ENCODE measurements at regions not wholly inside any gene's neighbourhood (a gene's known extent, or its start where the extent isn't known, plus 50 kb on each side); places are given as distances from the start of the nearest gene placed in this dataset.
"Not testable (repeated sequence)": the region's sequence is repeated elsewhere in the genome, so short reads cannot be mapped to it uniquely, and the experiment has no call there.

DNA sequence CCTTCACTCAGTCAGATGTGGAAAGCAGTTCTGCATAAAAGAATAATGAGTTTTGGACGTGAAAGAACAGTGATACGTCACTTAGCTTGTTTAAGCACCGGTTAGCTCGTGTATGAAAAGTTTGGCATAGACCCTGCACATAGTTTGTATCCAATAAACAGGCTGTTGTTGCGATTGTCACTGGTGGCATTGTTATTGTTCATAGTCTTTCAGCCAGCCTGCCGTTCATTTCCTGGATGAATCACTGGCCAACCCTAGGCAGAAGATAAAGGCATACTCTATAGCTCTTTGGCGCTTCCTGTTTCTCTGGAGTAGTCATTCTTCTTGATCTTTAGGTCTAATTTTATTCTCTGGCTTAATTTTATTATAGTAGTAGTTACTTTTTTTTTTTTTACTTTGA is 57.8 kb upstream of the ANKRD30A start:
- H3K4me3 ChIP-seq (ENCODE audit: low read length): no peak overlapping the region
- H3K36me3 ChIP-seq (ENCODE audit: control insufficient read depth, insufficient read depth, low read length): no peaks in the 10 kb centered on the region
- WGBS (ENCODE audit: insufficient coverage): 94% methylated on average over 3 of the region's 7 CpGs
- H3K9me3 ChIP-seq (replicated peaks; ENCODE audit: control insufficient read depth, low read depth, low read length): peaks cover 10% of the 10 kb centered on the region
- no peaks in the 10 kb centered on the region for H3K4me1 ChIP-seq (ENCODE audit: control insufficient read depth, insufficient read depth, low read length)
- H3K27me3 ChIP-seq (ENCODE audit: control insufficient read depth, insufficient read depth, low read length): no peaks in the 10 kb centered on the region
- no peak overlapping the region for H3K27ac ChIP-seq (ENCODE audit: low read length)
- no peak for DNase-seq

DNA sequence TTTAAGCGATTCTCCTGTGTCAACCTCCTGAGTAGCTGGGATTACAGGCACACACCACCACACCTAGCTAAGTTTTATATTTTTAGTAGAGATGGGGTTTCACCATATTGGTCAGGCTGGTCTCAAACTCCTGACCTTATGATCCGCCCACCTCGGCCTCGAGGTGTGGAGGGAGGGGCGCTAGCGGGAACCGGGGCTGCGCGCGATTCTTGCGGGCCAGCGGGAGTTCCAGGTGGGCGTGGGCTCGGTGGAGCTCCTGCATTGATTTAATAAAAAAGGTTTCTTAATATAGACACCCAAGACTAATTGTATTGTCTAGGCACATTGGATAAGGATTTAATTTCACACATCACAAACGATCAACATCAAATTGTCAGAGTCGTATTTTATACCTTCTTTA is 63.1 kb upstream of the ANKRD30A start:
- not testable (repeated sequence) for H3K27ac ChIP-seq (ENCODE audit: low read length); H3K4me1 ChIP-seq (ENCODE audit: control insufficient read depth, insufficient read depth, low read length); H3K9me3 ChIP-seq (replicated peaks; ENCODE audit: control insufficient read depth, low read depth, low read length); H3K4me3 ChIP-seq (ENCODE audit: low read length); DNase-seq; H3K36me3 ChIP-seq (ENCODE audit: control insufficient read depth, insufficient read depth, low read length); H3K27me3 ChIP-seq (ENCODE audit: control insufficient read depth, insufficient read depth, low read length)
- WGBS (ENCODE audit: insufficient coverage): no CpG with 5 or more reads among the region's 16 CpGs

DNA sequence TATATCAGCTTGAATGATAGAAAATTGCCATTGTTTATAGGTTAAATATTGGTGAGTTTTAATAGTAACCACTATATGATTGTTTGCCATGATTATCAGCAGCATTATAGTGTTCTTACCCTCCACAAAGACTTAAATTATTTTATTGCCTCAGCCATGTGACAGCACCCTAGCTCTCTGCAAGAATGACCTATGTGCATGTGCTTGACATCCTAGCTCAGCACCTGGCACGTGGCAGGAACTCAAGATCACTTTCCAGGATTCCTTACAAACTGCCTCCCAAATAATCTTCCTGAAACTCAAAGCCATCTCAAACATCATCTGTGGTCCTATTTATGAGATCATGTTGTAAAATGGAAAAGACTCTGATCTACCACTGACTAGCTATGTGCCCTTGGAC is 68.1 kb upstream of the ANKRD30A start:
- no peaks in the 10 kb centered on the region for H3K36me3 ChIP-seq (ENCODE audit: control insufficient read depth, insufficient read depth, low read length)
- no CpG with 5 or more reads among the region's 1 CpG for WGBS (ENCODE audit: insufficient coverage)
- H3K27ac ChIP-seq (ENCODE audit: low read length): no peak overlapping the region
- H3K27me3 ChIP-seq (ENCODE audit: control insufficient read depth, insufficient read depth, low read length): no peaks in the 10 kb centered on the region
- H3K4me1 ChIP-seq (ENCODE audit: control insufficient read depth, insufficient read depth, low read length): no peaks in the 10 kb centered on the region
- peaks cover 15% of the 10 kb centered on the region for H3K9me3 ChIP-seq (replicated peaks; ENCODE audit: control insufficient read depth, low read depth, low read length)
- no peak for DNase-seq
- H3K4me3 ChIP-seq (ENCODE audit: low read length): no peak overlapping the region

DNA sequence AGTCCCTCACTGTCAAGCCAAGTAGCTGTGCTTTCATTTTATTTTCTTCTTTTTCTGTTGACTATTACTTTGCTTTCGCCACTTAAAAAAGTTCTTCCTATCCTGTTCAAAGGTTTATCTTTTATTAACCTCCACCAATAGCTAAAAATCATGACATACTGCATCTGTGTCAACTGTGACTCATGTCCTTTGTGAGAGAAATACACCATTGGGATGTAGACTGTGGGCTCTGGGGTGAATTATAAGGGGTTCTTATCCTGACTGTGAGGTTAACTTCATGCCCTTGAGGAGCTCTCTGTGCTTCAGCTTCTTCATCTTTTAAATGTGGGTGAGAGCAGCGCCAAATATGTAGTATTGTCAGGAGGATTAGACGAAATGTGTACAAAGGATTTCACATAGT is 71.9 kb upstream of the ANKRD30A start:
- H3K27ac ChIP-seq (ENCODE audit: low read length): no peak overlapping the region
- H3K27me3 ChIP-seq (ENCODE audit: control insufficient read depth, insufficient read depth, low read length): no peaks in the 10 kb centered on the region
- DNase-seq: no peak
- WGBS (ENCODE audit: insufficient coverage): no CpG with 5 or more reads among the region's 3 CpGs
- H3K9me3 ChIP-seq (replicated peaks; ENCODE audit: control insufficient read depth, low read depth, low read length): peaks cover 30% of the 10 kb centered on the region
- no peak overlapping the region for H3K4me3 ChIP-seq (ENCODE audit: low read length)
- H3K36me3 ChIP-seq (ENCODE audit: control insufficient read depth, insufficient read depth, low read length): no peaks in the 10 kb centered on the region
- no peaks in the 10 kb centered on the region for H3K4me1 ChIP-seq (ENCODE audit: control insufficient read depth, insufficient read depth, low read length)

DNA sequence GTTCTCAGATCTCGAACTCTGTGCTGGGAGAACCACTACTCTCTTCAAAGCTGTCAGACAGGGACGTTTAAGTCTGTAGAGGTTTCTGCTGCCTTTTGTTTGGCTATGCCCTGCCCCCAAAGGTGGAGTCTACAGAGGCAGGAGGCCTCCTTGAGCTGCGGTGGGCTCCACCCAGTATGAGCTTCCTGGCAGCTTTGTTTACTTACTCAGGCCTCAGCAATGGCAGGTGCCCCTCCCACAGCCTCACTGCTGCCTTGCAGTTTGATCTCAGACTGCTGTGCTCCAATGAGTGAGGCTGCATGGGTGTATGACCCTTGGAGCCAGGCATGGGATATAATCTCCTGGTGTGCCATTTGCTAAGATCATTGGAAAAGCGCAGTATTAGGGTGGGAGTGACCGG is 75.4 kb upstream of the ANKRD30A start:
- not testable (repeated sequence) for H3K4me1 ChIP-seq (ENCODE audit: control insufficient read depth, insufficient read depth, low read length); H3K27ac ChIP-seq (ENCODE audit: low read length); DNase-seq; H3K27me3 ChIP-seq (ENCODE audit: control insufficient read depth, insufficient read depth, low read length); H3K36me3 ChIP-seq (ENCODE audit: control insufficient read depth, insufficient read depth, low read length); H3K4me3 ChIP-seq (ENCODE audit: low read length)
- peaks cover 30% of the 10 kb centered on the region for H3K9me3 ChIP-seq (replicated peaks; ENCODE audit: control insufficient read depth, low read depth, low read length)
- 77% methylated on average over 4 of the region's 5 CpGs for WGBS (ENCODE audit: insufficient coverage)

DNA sequence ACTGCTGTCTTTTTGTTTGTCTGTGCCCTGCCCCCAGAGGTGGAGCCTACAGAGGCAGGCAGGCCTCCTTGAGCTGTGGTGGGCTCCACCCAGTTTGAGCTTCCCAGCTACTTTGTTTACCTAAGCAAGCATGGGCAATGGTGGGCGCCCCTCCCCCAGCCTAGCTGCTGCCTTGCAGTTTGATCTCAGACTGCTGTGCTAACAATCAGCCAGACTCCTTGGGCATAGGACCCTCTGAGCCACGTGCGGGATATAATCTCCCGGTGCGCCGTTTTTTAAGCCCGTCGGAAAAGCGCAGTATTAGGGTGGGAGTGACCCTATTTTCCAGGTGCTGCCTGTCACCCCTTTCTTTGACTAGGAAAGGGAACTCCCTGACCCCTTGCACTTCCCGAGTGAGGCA is 81.1 kb upstream of the ANKRD30A start:
- not testable (repeated sequence) for H3K4me3 ChIP-seq (ENCODE audit: low read length); DNase-seq; H3K27ac ChIP-seq (ENCODE audit: low read length); H3K9me3 ChIP-seq (replicated peaks; ENCODE audit: control insufficient read depth, low read depth, low read length); H3K4me1 ChIP-seq (ENCODE audit: control insufficient read depth, insufficient read depth, low read length); H3K27me3 ChIP-seq (ENCODE audit: control insufficient read depth, insufficient read depth, low read length); H3K36me3 ChIP-seq (ENCODE audit: control insufficient read depth, insufficient read depth, low read length)
- 100% methylated on average over 2 of the region's 10 CpGs for WGBS (ENCODE audit: insufficient coverage)

DNA sequence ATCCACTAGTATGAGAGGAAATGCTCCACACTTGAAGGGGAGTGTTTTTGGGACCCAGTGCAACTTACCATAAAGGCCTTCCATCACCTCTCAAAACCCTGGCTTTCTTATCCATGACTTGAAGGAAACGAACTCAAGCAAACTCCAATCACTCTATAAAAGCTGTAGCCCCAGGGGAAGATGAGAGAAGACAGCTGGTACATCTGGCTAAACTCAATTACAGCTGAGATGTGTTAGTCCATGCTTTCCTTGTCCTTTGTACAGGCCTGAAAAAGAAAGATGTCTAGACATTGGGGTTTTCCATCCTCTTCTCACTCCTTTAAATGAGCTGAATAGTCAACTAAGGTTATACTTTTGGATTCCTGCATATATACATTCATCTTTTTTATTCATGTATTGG is 89.5 kb upstream of the ANKRD30A start:
- Histone ChIP-seq H3K27me3 (ENCODE audit: control insufficient read depth, insufficient read depth, low read length) (no peaks in the 10 kb centered on the region), H3K36me3 (ENCODE audit: control insufficient read depth, insufficient read depth, low read length) (no peaks in the 10 kb centered on the region), H3K27ac (ENCODE audit: low read length) (no peak overlapping the region), H3K4me3 (ENCODE audit: low read length) (no peak overlapping the region), H3K4me1 (ENCODE audit: control insufficient read depth, insufficient read depth, low read length) (no peaks in the 10 kb centered on the region), H3K9me3 (replicated peaks; ENCODE audit: control insufficient read depth, low read depth, low read length) (peaks cover 6% of the 10 kb centered on the region)
- WGBS (ENCODE audit: insufficient coverage): no CpG with 5 or more reads among the region's 1 CpG
- no peak for DNase-seq

DNA sequence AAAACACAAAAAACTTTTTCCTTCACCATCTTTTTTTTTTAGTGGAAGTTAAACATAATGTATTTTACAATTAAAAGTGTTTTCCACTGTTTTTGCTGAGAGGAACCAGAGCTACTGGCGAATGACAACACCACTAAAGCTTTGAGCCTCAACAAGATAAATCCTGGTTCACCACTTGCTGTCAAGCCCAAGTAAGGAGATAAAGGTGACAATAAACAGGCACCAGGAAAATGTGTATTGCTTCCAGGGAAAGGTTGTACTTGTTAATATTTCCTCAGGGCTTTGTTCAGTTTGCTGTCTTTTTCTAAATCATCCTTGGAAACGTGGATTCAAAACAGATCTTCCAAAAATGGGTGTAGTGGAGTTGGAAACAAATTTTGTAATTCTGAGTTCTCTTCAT is 109.9 kb upstream of the ANKRD30A start:
- no CpG with 5 or more reads among the region's 2 CpGs for WGBS (ENCODE audit: insufficient coverage)
- Histone ChIP-seq H3K4me3 (ENCODE audit: low read length) (no peak overlapping the region), H3K9me3 (replicated peaks; ENCODE audit: control insufficient read depth, low read depth, low read length) (peaks cover 15% of the 10 kb centered on the region), H3K27ac (ENCODE audit: low read length) (no peak overlapping the region), H3K27me3 (ENCODE audit: control insufficient read depth, insufficient read depth, low read length) (no peaks in the 10 kb centered on the region), H3K36me3 (ENCODE audit: control insufficient read depth, insufficient read depth, low read length) (no peaks in the 10 kb centered on the region), H3K4me1 (ENCODE audit: control insufficient read depth, insufficient read depth, low read length) (no peaks in the 10 kb centered on the region)
- DNase-seq: no peak

DNA sequence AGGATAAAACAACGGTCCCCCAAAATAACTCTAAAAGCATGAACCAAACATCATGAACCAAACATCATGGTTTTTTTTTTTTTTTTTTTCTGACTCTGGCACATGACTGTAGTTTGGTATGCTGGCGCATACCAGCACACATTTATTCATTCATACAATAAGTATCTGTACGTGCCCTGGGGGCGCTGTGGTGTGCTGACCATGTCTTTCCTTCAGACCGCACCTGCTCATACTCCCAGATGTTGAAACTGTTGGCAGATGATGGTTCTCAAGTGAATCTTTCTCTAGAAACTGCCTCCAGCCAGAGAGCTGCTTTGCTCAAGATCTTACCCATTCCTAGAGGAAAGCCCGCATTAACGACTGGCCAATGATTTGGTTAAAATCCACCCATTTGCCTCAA is 114.7 kb upstream of the ANKRD30A start:
- no peak overlapping the region for H3K27ac ChIP-seq (ENCODE audit: low read length)
- H3K4me1 ChIP-seq (ENCODE audit: control insufficient read depth, insufficient read depth, low read length): no peaks in the 10 kb centered on the region
- peaks cover 12% of the 10 kb centered on the region for H3K9me3 ChIP-seq (replicated peaks; ENCODE audit: control insufficient read depth, low read depth, low read length)
- no peaks in the 10 kb centered on the region for H3K36me3 ChIP-seq (ENCODE audit: control insufficient read depth, insufficient read depth, low read length)
- WGBS (ENCODE audit: insufficient coverage): 73% methylated on average over 4 of the region's 7 CpGs
- H3K27me3 ChIP-seq (ENCODE audit: control insufficient read depth, insufficient read depth, low read length): no peaks in the 10 kb centered on the region
- no peak overlapping the region for H3K4me3 ChIP-seq (ENCODE audit: low read length)
- no peak for DNase-seq

DNA sequence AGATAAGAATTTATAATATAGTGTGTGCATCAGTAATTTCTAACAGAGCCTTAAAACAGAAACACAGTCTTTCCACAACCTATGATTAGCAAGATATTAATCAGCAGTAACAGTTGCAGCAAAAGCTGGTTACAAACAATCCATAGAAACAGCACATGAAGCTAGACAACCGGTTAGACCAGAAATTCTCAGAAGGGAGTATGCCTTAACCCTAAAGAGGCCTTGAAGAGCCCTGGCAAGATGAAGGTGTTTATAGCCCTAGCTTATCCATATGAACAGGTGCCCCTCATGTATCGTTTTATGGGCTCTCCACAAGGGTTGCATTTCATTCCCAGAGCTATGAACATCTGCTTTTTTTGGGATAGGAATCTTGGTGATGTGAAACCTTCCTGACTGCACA is 117.1 kb upstream of the ANKRD30A start:
- not testable (repeated sequence) for H3K27me3 ChIP-seq (ENCODE audit: control insufficient read depth, insufficient read depth, low read length); H3K36me3 ChIP-seq (ENCODE audit: control insufficient read depth, insufficient read depth, low read length); H3K9me3 ChIP-seq (replicated peaks; ENCODE audit: control insufficient read depth, low read depth, low read length); DNase-seq; H3K4me3 ChIP-seq (ENCODE audit: low read length); H3K27ac ChIP-seq (ENCODE audit: low read length); H3K4me1 ChIP-seq (ENCODE audit: control insufficient read depth, insufficient read depth, low read length)
- 58% methylated on average over 2 of the region's 2 CpGs for WGBS (ENCODE audit: insufficient coverage)

DNA sequence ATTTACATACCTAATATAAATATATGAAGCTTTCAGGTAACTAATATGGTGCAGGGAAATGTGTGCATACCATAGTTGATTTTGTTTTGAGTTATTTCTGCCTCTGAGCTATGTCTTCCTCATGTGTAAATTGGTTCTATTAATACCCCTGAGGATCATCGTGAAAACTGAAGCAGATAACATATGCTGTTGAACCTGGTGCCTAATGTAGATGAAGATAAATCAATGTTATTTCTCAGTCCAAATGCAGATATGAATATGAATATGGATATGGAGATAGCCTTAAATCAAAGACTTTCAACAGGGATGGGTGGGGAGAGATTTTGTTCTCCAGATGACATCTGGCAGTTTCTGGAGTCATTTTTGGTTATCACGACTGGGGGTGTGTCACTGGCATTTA is 122.3 kb upstream of the ANKRD30A start:
- WGBS (ENCODE audit: insufficient coverage): no CpG with 5 or more reads among the region's 2 CpGs
- Histone ChIP-seq H3K27me3 (ENCODE audit: control insufficient read depth, insufficient read depth, low read length) (no peaks in the 10 kb centered on the region), H3K27ac (ENCODE audit: low read length) (no peak overlapping the region), H3K36me3 (ENCODE audit: control insufficient read depth, insufficient read depth, low read length) (no peaks in the 10 kb centered on the region), H3K4me3 (ENCODE audit: low read length) (no peak overlapping the region), H3K4me1 (ENCODE audit: control insufficient read depth, insufficient read depth, low read length) (no peaks in the 10 kb centered on the region), H3K9me3 (replicated peaks; ENCODE audit: control insufficient read depth, low read depth, low read length) (peaks cover 3% of the 10 kb centered on the region)
- no peak for DNase-seq

Measured in muscle of leg (tissue), 3 donors.